NCI-H2171 treated with DMSO at 0.1 percent for 48 hours (cell line): ENCODE measurements at regions not wholly inside any gene's neighbourhood (a gene's known extent, or its start where the extent isn't known, plus 50 kb on each side); places are given as distances from the start of the nearest gene placed in this dataset.

Experiments used
- DNase-seq: peaks from one replicate; lab custom pipeline; 2025; lab: John Stamatoyannopoulos, UW

GRCh38 chr2:82675186-82675585 lies 1783.9 kb downstream of the SUCLG1 start:
- DNase-seq: no peak

GRCh38 chr2:82674652-82675051 lies 1784.4 kb downstream of the SUCLG1 start:
- no peak for DNase-seq

- DNase-seq: no peak
Observed at GRCh38 chr2:82667491-82667890, 1791.6 kb downstream of the SUCLG1 start.

GRCh38 chr2:82665691-82666090 lies 1793.4 kb downstream of the SUCLG1 start:
- no peak for DNase-seq

GRCh38 chr2:82657106-82657505 lies 1802.0 kb downstream of the SUCLG1 start:
- no peak for DNase-seq

GRCh38 chr2:82656420-82656819 lies 1802.7 kb downstream of the SUCLG1 start:
- DNase-seq: no peak

- DNase-seq: no peak
Observed at GRCh38 chr2:82652117-82652516, 1807.0 kb downstream of the SUCLG1 start.

- DNase-seq: no peak
Observed at GRCh38 chr2:82650038-82650437, 1809.0 kb downstream of the SUCLG1 start.

GRCh38 chr2:82641598-82642180 lies 1817.4 kb downstream of the SUCLG1 start:
- DNase-seq: no peak

GRCh38 chr2:82636402-82637020 lies 1822.6 kb downstream of the SUCLG1 start:
- no peak for DNase-seq

GRCh38 chr2:82599021-82599420 lies 1860.1 kb downstream of the SUCLG1 start:
- no peak for DNase-seq

GRCh38 chr2:82596581-82596980 lies 1862.5 kb downstream of the SUCLG1 start:
- no peak for DNase-seq

GRCh38 chr2:82591718-82592117 lies 1867.4 kb downstream of the SUCLG1 start:
- no peak for DNase-seq

- no peak for DNase-seq
Observed at GRCh38 chr2:82576656-82577055, 1882.4 kb downstream of the SUCLG1 start.

GRCh38 chr2:82539280-82539621 lies 1919.8 kb downstream of the SUCLG1 start:
- no peak for DNase-seq

- DNase-seq: no peak
Observed at GRCh38 chr2:82538590-82539279, 1920.3 kb downstream of the SUCLG1 start.

- DNase-seq: no peak
Observed at GRCh38 chr2:82528288-82528687, 1930.8 kb downstream of the SUCLG1 start.

GRCh38 chr2:82527124-82527523 lies 1932.0 kb downstream of the SUCLG1 start:
- DNase-seq: no peak

- DNase-seq: no peak
Observed at GRCh38 chr2:82526277-82526676, 1932.8 kb downstream of the SUCLG1 start.

- no peak for DNase-seq
Observed at GRCh38 chr2:82525744-82526143, 1933.3 kb downstream of the SUCLG1 start.

GRCh38 chr2:82524826-82525225 lies 1934.3 kb downstream of the SUCLG1 start:
- no peak for DNase-seq

GRCh38 chr2:82511894-82512293 lies 1947.2 kb downstream of the SUCLG1 start:
- no peak for DNase-seq

GRCh38 chr2:82508702-82509101 lies 1950.4 kb downstream of the SUCLG1 start:
- DNase-seq: no peak

- DNase-seq: no peak
Observed at GRCh38 chr2:82507657-82508056, 1951.4 kb downstream of the SUCLG1 start.
